ENCODE measurements at regions not wholly inside any gene's neighbourhood (a gene's known extent, or its start where the extent isn't known, plus 50 kb on each side); places are given as distances from the start of the nearest gene placed in this dataset.

GRCh38 chr11:116030697-116031331 lies 526.6 kb upstream of the CADM1 start:
- TF ChIP-seq CTCF (IDR thresholded peaks at IDR 0.05) (no peak), ZFX (IDR thresholded peaks at IDR 0.05; ENCODE audit: borderline replicate concordance) (no peak)

All from 22Rv1 (cell line).